H54 (cell line): ENCODE measurements at regions not wholly inside any gene's neighbourhood (a gene's known extent, or its start where the extent isn't known, plus 50 kb on each side); places are given as distances from the start of the nearest gene placed in this dataset.

Experiments
- DNase-seq: peaks from one replicate; pipeline ENCODE4 v3.0.0; 2011; ENCODE audit warnings: low spot score, mixed read lengths; ENCODE audit not compliant: insufficient read length
- FAIRE-seq: peaks from 3 replicates; lab custom pipeline; 2011; peaks lifted over from hg19 to GRCh38; lab: Jason Lieb, UNC
- POLR2A ChIP-seq: IDR thresholded peaks from 2 replicates; pipeline ENCODE4 v1.6.1; 2011; ENCODE audit warnings: low read depth, mild to moderate bottlenecking, low read length

DNA sequence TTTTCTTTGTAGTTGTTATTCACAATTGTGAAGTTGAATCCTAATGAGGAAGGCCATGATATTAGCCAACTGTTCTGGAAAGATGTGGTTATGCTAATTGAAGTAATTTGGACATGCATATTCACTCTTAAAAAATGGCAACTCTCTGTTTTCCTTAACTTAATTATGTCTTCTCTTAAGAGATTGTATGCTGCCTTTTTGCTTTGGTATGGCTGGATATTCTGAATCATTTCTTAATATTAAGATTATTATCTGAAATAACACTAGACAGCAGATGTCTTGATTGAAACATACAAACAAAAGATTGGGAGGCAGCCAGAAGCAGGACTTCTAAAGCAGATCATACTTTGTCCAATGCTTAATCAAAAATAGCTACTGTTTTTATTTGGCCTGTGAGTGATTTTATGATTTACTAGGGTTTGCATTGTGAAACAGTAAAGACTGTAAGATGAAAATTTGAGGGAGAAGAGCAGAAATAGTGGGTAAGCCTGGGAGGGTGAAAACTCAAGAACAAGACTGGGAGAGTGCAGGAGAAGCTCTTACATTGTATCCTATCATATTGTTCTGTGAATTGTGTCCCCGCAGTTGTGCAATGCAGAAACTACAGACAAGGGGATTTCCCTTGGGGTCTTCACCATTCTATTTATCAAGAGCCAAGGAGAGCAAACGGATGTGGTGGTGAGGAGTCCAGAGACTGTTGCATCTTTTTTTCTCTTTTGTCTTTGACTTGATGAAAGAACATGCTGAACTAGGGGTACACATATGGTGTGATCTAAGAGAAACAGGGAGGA is 554.8 kb downstream of the TUSC7 start:
- TF ChIP-seq POLR2A: no peak
- DNase-seq (no peak), FAIRE-seq (no peak)

DNA sequence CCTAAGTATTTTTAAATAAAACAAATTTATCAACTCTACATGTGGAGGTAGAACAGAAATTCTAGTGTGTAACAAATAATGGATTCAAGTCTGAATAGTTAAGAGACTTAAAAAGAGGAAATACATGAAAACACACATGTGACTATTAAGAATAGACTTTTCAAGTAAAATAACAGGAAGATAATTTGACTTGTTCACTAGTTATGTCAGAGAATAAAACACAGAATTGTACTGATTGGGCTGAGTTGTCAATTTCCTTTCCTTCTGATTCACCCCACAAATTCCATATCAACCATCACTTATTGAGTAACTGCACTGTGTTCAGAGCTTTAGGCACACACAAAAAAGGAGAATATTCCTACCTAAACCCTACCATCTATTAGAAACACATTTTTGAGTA is 557.2 kb downstream of the TUSC7 start:
- no peak for FAIRE-seq

DNA sequence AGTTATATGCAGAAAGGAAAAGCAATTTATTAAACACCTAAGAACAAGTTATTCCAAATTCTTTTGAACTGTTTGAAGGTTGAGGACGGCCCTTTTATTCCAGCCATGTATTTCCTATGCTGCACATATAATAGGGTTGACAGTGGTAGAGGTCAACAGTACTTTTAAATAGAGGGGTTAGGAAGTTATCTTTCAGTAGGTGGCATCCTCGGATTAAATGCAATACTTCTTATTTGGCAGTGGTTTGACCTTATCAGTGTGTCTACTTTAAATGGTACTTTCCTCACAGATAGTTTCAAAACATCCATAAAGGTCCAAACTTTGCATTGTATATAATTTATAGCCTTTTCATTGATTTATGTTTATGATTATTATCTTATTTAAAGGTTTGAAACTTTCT is 558.7 kb downstream of the TUSC7 start:
- no peak for TF ChIP-seq POLR2A
- FAIRE-seq (no peak), DNase-seq (no peak)

More for the DNA sequence above, 557.2 kb downstream of the TUSC7 start:
- TF ChIP-seq POLR2A: no peak
- no peak for DNase-seq

DNA sequence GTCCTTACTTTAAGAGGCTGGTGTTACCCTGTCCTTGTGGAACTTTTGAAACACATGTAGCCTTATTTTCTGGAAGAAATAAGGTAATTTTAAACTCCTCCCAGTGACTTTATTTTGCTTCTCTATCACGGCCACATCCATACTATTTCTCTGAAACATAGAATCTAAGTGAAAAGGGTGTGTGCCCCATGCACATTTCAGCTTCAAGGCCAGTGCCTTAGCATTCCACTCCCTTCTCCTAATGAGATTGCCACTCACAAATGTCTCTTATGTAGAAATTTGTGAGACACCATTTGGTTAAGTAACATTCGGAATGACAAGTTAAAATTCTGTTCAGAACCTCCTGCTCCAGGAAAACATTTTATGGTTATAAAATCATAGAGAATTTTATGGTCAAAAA is 562.7 kb downstream of the TUSC7 start:
- DNase-seq: no peak
- FAIRE-seq: no peak
- no peak for TF ChIP-seq POLR2A

DNA sequence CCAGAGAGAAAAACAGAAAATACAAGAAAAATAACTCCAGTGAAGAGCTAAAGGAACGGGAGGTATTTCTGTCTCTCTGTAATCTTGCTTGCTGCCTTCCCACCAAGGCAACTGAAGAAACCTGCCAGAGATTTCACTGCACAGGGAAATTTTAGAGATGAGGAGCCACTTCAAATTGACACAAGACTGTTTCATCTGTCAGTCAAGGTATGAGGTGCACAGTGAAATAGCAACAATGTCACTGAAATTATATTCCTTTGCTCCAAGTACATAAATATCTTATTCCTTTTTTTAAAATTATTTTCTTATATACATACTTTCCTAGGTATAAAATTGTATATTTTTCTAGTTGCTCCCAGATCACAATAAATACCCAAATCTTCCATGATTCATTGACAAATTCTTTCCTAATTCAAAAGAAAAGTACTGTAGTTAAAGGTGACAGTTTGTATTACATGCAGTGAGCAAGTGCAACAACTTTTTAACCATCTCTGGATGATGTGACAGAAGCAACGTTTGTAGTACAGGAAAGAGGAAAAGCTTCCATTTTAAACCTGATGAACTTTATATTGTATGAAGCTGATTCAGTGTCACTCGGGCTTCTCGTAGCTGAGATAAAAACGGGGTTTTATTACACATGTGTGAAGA is 563.4 kb downstream of the TUSC7 start:
- no peak for FAIRE-seq
- no peak for TF ChIP-seq POLR2A
- DNase-seq: no peak

DNA sequence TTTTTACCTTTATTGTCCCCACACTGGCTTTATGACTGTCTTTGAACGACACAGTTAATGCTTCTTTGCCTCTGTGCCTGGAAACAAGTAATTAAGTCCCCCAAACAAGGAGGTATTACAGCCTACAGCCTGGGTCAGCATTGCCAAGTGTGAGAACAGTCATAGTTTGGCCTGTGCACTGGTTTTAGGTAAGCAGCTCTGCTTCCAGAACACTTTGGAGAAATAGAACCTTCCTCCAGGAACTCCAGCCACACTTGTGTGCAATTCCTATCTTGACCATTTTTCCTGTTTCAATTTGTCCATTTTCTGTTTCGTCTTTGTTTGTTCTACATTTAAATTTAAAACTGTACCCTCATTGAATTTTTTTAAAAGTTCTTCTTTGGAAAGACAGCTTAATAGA is 568.2 kb downstream of the TUSC7 start:
- DNase-seq: no peak
- no peak for TF ChIP-seq POLR2A
- no peak for FAIRE-seq

DNA sequence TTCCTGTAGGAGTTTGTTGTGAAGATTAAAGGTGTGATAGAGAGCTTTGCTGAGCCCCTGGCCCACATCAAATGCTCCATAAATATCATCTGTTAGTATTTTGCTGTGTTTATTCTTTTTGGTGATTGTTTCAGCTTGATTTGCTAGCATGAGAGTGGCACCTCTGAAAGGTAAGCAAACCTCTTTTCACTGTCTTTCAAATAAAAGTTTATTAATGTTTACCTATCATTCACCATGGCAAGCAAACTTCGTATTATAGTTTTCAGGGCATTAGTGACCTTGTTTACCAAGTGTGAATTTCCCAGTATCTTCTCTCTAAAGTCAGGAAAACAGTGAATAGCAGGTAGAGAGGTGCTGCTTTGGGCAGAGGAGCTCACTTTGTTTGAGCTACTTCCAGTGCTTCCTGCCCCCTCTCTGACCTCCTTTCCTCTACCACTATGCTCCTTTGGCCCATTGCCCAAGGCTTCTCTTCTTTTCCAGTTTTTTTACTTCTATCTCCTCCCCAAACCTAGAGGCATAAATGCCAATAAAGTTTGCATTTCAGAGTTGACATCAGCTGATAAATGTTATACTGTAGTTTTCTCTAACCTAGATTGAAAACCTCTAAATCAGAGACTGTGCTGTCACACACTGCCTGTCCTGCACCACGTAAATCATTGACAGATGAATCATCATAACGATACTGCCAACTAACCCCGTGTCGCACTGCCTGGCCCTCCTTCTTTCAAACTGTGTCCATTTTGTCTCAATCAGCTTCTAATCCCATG is 569.0 kb downstream of the TUSC7 start:
- DNase-seq (no peak), FAIRE-seq (no peak)
- TF ChIP-seq POLR2A: no peak

- no peak for FAIRE-seq
- no peak for DNase-seq
- TF ChIP-seq POLR2A: no peak
These were observed 571.8 kb downstream of the TUSC7 start for GRCh38 chr3:117281371-117281770.

- no peak for DNase-seq
- FAIRE-seq: no peak
- TF ChIP-seq POLR2A: no peak
These were observed 573.0 kb downstream of the TUSC7 start for GRCh38 chr3:117282566-117282965.

DNA sequence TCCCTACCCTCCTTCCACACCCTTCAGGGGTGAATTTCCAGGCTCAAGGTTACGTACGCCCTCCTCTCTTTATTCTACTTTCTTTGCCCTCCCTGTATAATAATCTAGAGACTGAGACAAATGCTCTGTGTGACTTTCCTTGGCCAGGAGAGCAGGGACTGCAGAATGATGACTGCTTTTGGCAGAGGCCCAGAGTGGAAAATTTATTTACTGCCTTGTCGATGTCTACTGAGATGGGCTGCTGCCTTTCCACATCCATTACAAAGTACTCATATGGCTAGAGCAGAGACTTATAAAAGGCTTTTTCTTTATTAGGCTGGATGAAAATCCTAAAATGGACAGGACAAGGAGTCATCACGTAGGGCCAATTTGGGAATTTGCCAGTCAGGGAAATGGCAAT is 576.2 kb downstream of the TUSC7 start:
- FAIRE-seq: no peak
- TF ChIP-seq POLR2A: no peak
- DNase-seq: no peak

- no peak for TF ChIP-seq POLR2A
- FAIRE-seq (no peak), DNase-seq (no peak)
These were observed 576.9 kb downstream of the TUSC7 start for GRCh38 chr3:117286488-117286887.

- FAIRE-seq (no peak), DNase-seq (no peak)
- no peak for TF ChIP-seq POLR2A
These were observed 578.0 kb downstream of the TUSC7 start for GRCh38 chr3:117287602-117288001.

DNA sequence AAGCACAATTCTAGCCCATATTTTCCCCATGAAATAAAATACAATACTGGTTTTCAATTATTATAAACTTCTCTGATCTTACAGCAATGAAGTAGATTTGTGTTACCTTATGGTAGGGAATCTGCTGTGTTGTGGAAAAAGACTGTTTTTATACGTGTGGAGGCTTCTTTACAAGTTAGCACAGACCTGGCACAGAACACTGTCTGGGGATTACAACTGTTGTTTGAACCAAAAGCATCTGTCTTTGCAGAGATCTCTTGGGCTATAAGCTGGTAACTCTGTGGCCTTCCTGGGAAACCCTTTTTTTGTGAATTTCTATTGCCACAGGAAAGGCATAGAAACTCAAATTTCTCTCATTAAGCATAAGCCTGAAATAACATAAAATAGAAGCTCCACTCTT is 581.9 kb downstream of the TUSC7 start:
- TF ChIP-seq POLR2A: no peak
- FAIRE-seq (no peak), DNase-seq (no peak)

DNA sequence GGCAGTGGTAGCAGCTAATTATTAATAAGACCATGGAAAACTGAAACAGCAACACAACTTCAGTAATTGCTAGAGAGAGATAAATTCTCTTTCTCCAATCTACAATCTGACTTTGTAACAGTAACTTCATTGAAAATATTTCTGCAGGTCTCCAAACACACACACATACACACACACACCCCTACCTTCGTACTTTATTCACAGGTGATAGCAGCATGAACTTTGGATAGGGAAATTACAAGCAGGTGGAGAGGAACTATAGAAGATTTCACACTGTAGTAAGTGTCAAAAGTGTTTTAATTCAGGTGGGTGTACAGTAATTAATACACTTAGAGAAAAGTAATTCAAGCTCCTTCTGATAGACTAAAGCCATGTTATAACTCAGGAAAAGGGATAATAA is 587.5 kb downstream of the TUSC7 start:
- FAIRE-seq: no peak

More for the DNA sequence above, 587.5 kb downstream of the TUSC7 start:
- no peak for DNase-seq
- no peak for TF ChIP-seq POLR2A
